Stimulated activated CD8-positive, alpha-beta memory T cell treated with anti-CD3 and anti-CD28 coated beads, Interleukin-12 subunit alpha, Interleukin-12 subunit beta, amount 100 ng/mL, for 4 hours (primary cell): ENCODE measurements at regions not wholly inside any gene's neighbourhood (a gene's known extent, or its start where the extent isn't known, plus 50 kb on each side); places are given as distances from the start of the nearest gene placed in this dataset.
A peak's percentile ranks its signal among the peaks of the same experiment; 100 is the strongest.
"Not testable (repeated sequence)": the region's sequence is repeated elsewhere in the genome, so short reads cannot be mapped to it uniquely, and the experiment has no call there.

Experiments used
- DNase-seq: peaks from one replicate; pipeline ENCODE4 v3.0.0-alpha.2; 2020; ENCODE audit warnings: low read depth

DNA sequence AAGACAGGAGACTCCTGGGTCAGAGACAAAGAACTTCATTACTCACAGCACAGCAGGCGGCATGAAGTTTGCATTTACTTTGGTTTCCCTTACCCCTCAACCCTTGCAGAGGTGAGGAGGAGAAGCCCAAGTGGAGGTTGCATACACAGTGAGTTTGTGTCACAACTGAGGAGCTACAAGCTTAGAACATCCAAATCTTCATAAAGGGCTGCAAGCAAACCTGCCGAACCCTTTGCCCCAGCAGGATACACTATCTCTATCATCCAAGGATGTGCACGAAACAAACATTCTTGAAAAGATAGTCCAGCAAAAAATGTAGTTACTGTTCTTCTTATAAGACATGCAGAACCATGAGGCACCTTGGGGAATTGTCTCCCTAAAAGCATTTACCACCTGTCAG is 493.5 kb downstream of the SETD4 start:
- no peak for DNase-seq

DNA sequence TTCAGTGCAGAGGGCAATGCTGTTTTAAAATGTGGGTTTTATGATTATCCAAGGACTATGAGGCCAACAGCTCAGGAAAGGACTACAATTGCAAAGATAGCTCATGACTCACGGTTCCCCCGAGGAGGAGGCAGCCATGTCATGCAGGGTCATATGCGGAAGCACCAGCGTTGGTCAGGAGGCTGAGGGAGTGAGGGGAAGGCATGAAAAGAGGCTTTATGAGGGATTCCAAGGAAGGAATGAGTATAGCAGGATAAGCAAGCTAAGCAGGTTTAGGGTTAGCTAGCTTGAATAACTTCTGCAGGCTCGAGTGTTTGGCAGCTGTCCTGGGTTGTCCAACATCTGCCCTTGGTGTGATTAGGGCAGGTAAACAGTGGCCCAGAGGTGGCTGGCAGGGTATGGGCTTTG is 495.1 kb downstream of the SETD4 start:
- DNase-seq = no peak

DNA sequence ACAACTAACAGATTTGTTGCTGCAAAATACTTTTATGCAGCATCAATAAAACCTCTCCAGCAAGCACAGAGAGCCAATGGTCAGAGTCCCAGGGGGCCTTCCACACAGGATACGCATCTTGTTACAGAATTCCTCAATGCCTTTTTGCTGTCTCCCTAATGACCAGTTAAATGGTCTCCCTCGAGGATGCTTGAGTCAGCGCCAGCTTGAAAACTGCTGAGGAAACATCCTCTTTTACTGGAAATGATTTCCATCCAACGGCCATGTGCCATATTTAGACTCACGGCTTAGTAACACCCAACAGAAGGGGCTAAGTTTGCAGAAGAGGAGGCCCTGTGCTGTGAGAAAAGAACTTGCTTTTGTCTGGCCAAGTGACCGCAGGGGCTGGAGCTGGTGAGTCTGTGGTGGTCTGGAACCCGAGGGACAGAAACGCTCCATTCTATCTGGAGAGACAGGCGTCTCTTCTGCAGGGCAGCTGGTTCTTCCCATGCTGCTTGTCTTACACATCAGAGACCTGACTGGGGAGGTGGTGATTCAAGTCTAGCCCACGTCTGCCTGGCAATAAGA is 496.4 kb downstream of the SETD4 start:
- DNase-seq = no peak

DNA sequence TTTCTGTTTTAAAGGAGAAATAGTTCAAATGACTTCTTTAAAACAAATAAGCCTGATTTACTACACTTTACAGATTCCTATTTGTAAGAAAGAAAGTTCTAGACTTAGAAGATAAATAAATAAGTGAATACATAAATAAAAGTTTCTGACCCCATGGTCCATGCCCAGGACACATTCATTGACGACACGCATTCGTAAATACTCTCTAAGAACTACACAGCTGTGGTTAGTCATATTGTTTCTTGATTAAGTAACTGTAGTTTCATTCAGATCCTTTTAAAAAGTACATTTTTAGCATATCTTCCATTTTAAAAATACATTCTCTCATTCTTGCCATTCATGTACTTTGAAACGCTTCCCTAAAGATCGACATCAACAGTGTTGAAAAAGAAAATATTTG is 497.4 kb downstream of the SETD4 start:
- no peak for DNase-seq

DNA sequence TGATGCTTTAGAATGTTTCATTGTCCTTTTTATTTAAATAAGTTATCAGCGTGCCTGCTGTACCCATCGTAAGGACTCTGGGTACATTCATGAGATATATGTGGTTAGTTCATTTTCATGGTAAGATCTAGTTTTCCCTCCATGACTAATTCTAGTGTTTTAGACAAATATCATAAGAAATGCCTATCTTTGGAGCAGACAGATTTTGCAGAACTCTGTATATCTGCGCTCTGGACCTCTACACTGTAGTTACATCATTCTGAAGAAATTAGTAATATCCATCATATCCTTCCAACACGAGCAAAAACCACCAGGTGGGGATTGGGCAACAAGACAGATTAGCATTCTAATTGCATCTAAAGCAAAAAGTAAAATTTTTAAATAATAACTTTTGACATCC is 499.2 kb downstream of the SETD4 start:
- DNase-seq = no peak

DNA sequence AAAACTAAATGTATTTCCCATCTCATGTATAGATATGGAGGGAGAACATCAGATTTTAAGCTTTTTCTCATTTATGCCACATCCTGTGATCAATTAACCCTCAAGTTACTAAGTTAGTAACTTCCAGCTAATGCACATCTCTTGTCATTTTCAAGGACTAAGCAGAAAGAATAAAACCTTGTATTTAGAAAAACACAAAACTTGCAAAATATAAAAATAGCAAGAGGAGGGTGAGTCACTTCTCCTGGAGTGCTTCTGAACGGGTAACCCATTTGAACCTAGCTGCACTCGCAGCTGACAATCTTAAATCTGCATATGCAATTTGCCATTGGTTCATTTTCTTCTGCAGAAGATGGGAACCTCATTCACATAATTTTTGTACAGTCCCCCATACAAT is 500.5 kb downstream of the SETD4 start:
- no peak for DNase-seq

DNA sequence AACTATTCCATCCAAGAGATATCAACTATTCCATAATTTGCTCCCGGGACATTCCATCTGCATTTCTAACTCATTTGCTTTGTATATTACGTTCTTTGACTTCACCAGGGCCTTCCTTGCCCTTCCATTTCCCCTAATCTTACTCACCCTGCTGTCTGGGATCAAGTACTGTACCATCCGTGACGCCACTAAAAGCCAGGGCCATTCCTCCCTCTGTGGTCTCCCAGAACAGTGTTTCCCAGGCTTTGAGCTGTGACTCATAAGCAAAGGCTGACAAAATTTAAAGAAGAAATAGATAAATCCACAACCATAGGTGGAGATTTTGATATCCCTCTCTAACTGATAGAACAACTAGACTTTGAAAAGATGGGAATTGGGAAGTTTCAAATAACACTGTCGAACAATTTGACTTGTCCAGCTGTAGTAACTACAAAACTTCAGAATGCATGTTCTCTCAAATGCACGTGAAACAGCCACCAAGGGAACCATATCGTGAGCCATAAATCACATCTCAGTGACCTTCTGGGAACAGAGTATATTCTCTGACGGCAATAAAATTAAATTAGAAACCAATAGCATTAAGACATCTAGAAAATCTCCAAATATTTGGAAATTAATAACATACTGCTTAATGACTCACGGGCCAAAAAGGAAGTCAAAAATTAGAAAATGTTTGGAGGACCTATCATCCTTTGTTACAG is 501.0 kb downstream of the SETD4 start:
- no peak for DNase-seq

DNA sequence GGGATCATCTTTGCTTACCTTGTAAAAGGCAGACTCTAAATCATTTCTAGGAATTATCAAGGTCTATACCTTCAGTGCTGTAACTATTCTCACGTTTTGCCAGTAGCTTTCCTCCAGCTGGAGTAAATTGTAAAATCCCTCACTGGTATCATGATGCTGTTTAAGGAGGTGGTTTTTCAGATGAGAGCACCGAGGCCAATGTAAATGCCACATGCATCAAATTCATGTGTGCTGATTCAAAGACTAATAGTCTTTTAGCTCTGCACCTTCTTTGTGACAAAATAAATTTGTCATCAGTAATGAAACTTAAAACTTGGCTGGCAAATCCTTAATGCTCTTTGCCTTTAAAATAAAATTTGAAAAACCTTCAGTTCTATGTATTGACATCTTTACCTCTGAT is 503.8 kb downstream of the SETD4 start:
- DNase-seq = no peak

DNA sequence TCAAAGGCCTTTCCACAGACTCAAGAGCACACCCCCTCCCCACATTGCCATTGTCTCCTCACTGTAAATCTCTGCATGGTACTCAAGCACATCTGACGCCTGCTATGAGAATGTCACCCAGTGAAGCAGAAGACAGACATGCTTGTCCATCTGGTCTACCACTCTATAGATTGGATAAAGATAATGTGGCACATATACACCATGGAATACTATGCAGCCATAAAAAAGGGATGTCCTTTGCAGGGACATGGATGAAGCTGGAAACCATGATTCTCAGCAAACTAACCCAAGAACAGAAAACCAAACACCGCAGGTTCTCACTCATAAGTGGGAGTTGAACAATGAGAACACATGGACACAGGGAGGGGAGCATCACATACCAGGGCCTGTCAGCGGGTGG is 503.4 kb upstream of the RUNX1 start:
- DNase-seq = not testable (repeated sequence)

DNA sequence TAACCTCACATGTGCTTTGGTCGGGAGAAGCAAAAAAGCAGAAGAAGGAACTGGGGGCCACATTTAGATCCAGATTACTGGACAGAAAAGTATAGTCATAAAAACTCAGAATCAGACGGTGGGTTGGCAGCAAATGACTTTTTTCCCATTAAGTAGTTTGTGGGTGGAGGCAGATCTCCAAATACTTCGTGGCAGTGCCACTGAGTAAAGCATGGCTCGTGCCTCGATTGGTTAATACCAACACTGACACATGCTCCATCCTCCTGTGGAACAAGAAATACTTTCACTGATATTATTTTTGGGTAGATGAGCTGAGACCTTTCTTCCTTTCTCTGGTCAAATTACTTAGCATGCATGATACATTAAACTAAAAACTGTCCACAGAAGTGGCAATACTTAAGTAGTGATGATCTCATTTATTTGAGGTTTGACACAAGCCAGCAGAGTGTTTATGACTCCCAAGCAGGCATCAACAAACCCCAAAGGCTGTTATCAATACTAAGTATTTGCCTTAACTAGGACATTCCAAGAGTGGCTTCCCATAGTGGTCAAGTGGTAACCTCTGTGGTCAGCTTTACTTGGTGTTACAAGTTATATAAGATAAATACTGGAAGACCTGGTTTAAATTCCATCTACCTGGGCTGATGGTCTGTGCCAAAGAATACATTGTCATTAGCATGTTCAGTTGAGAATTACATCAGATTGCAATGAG is 500.0 kb upstream of the RUNX1 start:
- no peak for DNase-seq

DNA sequence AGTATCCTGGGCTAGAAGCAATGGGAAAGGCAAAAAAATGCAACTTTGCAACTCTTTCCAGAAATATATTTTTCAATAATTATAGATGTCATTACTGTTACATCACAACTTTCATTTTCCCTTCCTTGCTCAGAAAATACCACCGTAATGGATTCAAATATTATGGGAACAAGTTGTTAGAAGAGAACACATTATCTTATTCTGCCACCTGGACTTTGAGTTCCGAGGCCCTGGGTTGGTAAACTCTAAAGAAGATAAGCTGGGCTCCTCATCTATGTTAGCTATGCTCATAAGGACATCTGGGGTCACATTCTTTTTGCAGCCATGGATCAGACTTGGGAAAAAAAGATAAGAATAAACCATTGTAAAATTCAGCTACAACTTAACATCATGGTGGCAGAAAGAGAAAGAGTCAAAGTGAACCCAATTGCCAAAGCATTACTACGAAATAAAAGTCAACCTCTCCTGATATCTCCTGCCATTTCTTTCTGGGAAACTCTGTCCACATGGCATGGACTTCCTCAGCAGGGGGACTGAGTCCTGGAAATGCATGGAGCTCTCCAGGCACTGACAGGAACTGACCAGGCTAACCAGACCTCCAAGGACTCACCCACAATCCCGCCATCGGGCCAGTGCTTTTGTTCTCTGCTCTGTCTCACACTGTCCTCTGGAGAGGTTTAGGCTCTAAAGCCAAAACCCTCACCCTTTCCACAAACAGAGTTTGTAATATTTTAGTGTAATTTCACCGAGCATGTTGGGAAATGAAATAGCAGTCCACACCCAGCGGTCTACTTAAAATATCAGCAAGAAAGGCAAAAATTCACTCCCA is 499.1 kb upstream of the RUNX1 start:
- DNase-seq = no peak

DNA sequence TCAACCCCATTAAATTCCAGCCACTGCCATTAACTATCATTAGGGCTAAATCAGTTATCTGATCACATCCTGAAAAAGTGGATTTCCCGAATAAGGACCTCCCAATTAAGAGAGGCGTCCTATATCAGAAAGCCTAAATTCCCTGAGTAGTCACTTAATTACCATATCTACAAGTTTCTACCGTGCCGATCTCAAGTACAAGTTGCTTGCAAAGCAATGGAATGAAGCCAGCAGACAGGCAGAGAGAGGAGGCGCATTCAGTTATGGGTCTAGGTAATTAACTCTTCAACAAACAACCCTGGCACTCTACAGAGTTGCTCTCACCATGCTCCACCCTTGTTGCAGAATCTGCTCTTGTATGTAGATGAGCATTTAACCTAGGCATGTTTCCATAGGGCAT is 494.6 kb upstream of the RUNX1 start:
- no peak for DNase-seq

DNA sequence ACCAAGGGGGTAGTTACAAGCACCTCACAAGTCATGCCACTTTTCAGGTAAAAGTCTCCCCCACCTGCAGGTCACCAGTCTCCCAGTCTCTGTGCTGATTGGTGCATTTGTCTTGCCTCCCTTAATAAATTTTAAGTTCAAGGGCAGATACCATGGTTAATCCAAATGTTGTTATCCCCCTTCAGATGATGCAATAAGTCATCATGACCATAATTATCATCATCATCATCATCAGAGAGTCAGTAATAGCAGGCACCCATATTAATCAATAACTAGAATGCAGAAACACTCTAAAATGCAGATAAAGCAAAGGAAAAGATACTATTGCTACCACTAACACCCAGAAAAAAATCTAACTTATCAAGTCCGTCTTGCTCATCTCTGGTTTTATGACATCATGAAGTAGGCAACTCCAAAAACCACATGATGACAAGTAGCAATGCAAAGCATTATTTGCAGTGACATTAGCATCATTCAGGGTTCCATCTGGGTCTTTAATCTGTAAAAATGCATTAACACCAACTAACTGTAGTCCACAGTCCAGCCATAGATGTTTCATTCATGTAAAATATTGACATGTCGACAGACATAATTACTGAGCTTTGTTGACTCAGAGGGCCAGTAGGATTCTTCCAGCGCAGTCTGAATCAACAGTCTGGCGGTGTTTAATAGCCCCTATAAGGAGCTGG is 492.0 kb upstream of the RUNX1 start:
- no peak for DNase-seq

DNA sequence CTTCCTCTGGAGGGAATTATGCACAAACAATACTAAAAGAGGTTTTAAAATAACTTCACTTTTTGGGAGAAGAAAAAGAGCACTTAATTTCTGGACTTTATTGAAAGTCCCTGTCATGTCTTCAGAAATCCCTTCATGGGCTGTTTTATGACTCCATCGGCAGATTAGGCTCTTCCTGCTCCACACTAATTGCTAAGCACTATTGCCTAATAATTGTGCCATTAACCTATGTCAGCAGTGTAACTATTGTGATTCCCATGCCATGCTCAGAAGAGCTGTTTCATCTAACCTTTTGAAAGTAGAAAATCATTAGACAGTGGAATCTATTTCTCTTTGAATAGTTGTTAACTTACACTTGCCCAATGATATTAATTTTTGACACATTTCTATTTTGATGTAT is 489.3 kb upstream of the RUNX1 start:
- DNase-seq = no peak

DNA sequence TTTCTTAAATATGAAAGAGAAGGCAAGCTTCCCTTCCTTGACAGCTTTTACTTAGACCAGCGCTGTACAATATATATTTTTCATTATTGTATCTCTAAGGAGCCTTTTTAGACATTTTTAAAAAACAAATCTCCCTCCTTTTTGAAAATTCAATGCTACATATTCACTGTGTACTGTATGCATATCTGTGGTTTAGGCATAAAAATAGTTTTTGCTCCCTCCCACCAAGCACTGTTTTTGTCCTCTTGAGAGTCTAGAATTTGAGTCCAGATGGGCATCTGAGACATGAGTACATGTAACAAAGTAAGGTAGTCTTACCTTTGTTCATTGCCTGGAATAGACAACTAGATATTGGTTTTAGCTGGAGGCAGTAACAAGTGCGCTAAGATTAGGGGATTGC is 488.5 kb upstream of the RUNX1 start:
- DNase-seq = no peak

DNA sequence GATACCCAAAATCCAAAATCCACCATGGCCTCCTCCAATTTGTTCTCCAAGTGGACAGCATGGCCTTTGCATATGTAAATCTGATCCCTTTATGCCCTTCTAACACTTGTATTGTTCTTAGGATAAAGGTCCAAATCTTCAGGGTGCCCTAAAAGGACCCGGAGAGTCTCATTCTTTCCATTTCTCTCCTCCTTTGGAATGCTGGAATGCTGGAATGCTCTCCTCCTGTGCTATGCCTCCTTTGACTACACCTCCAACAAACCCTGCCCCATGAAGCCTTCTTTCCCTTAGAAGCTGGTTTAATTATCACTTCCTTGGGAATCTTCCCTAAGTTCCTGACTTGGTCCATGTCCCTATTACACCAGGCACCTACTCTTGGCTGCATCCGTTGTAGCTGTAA is 484.8 kb upstream of the RUNX1 start:
- no peak for DNase-seq

DNA sequence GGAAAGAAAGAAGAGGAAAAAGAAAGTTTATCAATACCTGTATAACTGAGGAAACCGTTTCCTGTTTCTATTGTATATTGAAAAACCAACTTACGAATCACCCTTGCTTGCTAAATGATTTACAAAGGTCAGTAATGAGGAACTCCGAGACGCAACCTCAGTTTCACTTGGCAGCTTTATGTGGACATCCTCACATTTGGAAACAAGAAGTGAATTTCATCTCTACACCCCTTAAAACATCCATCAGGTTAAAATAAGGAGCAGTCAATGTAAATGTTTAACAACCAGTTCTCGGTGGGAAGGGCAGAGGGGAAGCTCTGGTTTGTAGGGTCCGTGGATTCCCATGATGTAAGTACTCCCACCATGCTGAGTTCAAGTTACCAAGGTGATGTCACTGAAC is 481.7 kb upstream of the RUNX1 start:
- DNase-seq = no peak

DNA sequence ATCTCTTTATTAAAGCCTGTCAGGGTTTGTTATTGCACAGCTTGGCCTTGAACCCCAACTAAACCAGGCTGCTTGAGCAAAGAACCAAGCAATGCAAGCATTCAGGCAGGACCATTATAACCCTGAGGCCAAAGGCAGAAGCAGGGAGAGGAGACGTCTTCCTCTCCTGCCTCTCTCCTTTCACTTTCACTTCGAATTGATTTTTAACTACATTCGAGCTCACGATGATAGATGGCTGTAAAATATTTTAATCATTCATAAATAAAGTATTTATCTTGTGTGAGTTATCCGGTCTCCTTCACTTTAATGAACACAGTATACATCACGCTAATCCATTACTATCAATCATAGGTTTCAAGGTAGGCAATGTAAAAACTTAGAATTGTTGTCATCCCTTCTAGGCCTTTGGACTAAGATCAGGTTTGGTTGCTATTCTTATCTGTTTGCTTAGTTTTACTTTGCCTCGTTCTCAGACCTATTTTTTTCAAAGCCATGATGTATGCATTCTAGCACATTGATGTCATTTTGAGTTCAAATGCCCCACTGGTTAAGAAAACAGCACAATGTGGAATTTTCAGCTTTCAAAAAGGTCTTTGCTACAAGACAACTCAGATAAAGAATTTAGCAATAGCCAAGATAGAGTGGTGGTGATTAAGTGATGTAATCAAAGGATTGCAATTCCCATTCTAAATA is 480.2 kb upstream of the RUNX1 start:
- no peak for DNase-seq

DNA sequence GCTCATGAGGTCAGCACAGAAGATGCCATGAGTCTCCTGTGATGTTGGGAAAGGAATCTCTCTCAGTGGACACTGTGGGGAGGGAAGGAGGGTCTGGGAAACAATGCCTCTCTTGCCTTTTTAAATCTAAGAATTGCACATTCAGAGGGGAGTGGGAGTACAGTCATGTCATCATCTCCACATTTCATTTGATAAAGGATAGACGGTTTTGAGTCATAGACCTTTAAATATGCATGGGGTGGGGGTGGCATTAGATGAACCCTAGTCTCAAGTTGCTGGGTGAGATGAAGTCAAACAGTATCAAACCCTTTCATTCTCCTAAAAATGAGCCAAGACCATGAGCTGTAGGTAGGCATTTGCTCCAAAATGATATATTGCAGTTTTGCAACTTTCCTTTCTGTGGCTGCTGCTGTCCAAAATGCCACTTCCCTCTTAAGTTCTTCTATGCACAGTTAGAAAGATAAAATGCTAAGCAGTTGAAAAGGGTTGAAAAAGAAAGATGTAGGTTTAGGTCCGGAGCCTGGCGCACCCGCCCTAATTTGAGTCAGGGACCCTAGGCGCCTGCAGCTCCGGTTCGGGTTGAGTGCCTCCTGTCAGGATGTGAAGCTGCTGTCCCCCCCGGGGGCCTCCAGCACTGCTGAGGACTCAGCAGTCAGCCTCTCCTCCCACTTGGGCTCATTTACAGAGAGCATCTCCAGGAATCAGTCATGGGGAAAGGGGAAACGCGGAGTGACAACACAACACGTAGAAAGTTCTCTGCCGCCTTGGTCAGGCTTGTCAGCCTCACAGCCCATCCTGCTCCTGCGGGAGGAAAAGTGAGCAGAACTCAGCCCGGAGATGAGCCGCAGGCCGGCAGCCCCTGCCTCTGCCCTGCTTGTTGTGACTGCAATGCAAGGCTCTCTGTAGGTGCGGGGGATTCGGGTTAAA is 479.3 kb upstream of the RUNX1 start:
- DNase-seq = peak; percentile 11

DNA sequence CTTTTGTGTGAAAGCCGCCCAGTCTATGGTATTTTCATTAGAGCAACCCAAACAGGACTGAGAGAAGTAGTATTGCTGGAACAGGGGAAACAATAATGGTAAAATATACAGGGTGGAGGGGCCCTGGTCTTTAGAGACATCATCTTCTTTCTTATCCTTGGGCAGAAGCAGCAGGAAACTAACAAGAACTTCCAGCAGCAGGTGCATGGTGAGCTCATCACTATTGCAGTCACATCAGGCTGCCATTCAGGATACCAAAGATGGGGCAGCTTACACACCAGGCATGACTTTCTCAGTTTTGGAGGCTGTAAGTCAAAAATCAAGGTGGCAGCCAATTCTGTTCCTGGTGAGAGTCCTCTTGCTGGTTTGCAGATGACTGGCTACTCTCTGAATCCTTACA is 478.3 kb upstream of the RUNX1 start:
- no peak for DNase-seq
